Colonic mucosa (tissue), 4 donors: ENCODE measurements at regions not wholly inside any gene's neighbourhood (a gene's known extent, or its start where the extent isn't known, plus 50 kb on each side); places are given as distances from the start of the nearest gene placed in this dataset.

Experiments used
- DNase-seq: peaks from one replicate; pipeline ENCODE4 v3.0.0-alpha.2; 2020
- H3K27ac ChIP-seq: fragments of 200-600 bp; one replicate; pipeline ENCODE4 v1.8.0; 2021
- H3K27me3 ChIP-seq: fragments of 200-600 bp; one replicate; pipeline ENCODE4 v1.8.0; 2021
- H3K36me3 ChIP-seq: fragments of 200-600 bp; one replicate; pipeline ENCODE4 v1.8.0; 2021
- H3K4me1 ChIP-seq: fragments of 200-600 bp; one replicate; pipeline ENCODE4 v1.8.0; 2021; ENCODE audit warnings: mild to moderate bottlenecking
- H3K4me3 ChIP-seq: fragments of 200-600 bp; one replicate; pipeline ENCODE4 v1.8.0; 2021
- H3K9ac ChIP-seq, 2 donors: one replicate each; pipeline ENCODE4 v1.7.0; 2013; ENCODE audit warnings: control low read depth in 2 of 2, low read depth in 2 of 2, low read length in 2 of 2
- H3K9me3 ChIP-seq: fragments of 200-600 bp; one replicate; pipeline ENCODE4 v1.8.0; 2021
- CTCF ChIP-seq: fragments of 200-600 bp; IDR thresholded peaks from one replicate; pipeline ENCODE4 v1.8.0; 2022; ENCODE audit warnings: antibody characterized with exemption, mild to moderate bottlenecking
- intact Hi-C: fragments of 100-400 bp; cut with DNase I; formaldehyde crosslinking; loops from one replicate; pipeline ENCODE4 v1.14.1; 2022
- donor health status: healthy.
- donor health status: DM: no; HTN: no; CAD: no.
- donor health status: DM: no; HTN: no; CAD: no.

GRCh38 chr18:70459731-70460130 is 170.9 kb downstream of the SOCS6 start:
- no peak for TF ChIP-seq CTCF
- no peak overlapping the region for H3K9ac ChIP-seq
- intact Hi-C loops = no loop called here
- H3K9me3 ChIP-seq = no peaks in the 10 kb centered on the region
- DNase-seq = no peak
- H3K27me3 ChIP-seq = no peaks in the 10 kb centered on the region
- H3K4me3 ChIP-seq = no peak overlapping the region
- peaks cover 5% of the 10 kb centered on the region for H3K4me1 ChIP-seq
- H3K27ac ChIP-seq = no peak overlapping the region
- H3K36me3 ChIP-seq = no peaks in the 10 kb centered on the region

GRCh38 chr18:70459251-70459650 is 170.4 kb downstream of the SOCS6 start:
- no peak overlapping the region for H3K4me3 ChIP-seq
- H3K9me3 ChIP-seq = no peaks in the 10 kb centered on the region
- no peaks in the 10 kb centered on the region for H3K27me3 ChIP-seq
- intact Hi-C loops = no loop called here
- no peak for TF ChIP-seq CTCF
- H3K4me1 ChIP-seq = peaks cover under 1% of the 10 kb centered on the region
- no peaks in the 10 kb centered on the region for H3K36me3 ChIP-seq
- DNase-seq = no peak
- no peak overlapping the region for H3K9ac ChIP-seq
- no peak overlapping the region for H3K27ac ChIP-seq

- Histone ChIP-seq H3K9ac (no peak overlapping the region), H3K27ac (no peak overlapping the region), H3K9me3 (no peaks in the 10 kb centered on the region), H3K27me3 (no peaks in the 10 kb centered on the region), H3K36me3 (no peaks in the 10 kb centered on the region), H3K4me3 (no peak overlapping the region), H3K4me1 (no peaks in the 10 kb centered on the region)
- no peak for TF ChIP-seq CTCF
- intact Hi-C loops = no loop called here
- DNase-seq = no peak
Measured at GRCh38 chr18:70457788-70458187, 168.9 kb downstream of the SOCS6 start.

- no peak for DNase-seq
- H3K4me3 ChIP-seq = no peak overlapping the region
- no peaks in the 10 kb centered on the region for H3K9me3 ChIP-seq
- H3K9ac ChIP-seq = no peak overlapping the region
- H3K4me1 ChIP-seq = no peaks in the 10 kb centered on the region
- H3K36me3 ChIP-seq = no peaks in the 10 kb centered on the region
- no peak for TF ChIP-seq CTCF
- no peak overlapping the region for H3K27ac ChIP-seq
- H3K27me3 ChIP-seq = no peaks in the 10 kb centered on the region
- intact Hi-C loops = no loop called here
Measured at GRCh38 chr18:70457223-70457622, 168.4 kb downstream of the SOCS6 start.

- intact Hi-C loops = no loop called here
- Histone ChIP-seq H3K27ac (no peak overlapping the region), H3K9me3 (no peaks in the 10 kb centered on the region), H3K4me3 (no peak overlapping the region), H3K4me1 (no peaks in the 10 kb centered on the region), H3K36me3 (no peaks in the 10 kb centered on the region), H3K27me3 (no peaks in the 10 kb centered on the region), H3K9ac (no peak overlapping the region)
- TF ChIP-seq CTCF = no peak
- DNase-seq = no peak
Measured at GRCh38 chr18:70456376-70456775, 167.5 kb downstream of the SOCS6 start.

GRCh38 chr18:70455731-70456130 is 166.9 kb downstream of the SOCS6 start:
- H3K9ac ChIP-seq = no peak overlapping the region
- no peaks in the 10 kb centered on the region for H3K9me3 ChIP-seq
- TF ChIP-seq CTCF = no peak
- no peaks in the 10 kb centered on the region for H3K27me3 ChIP-seq
- no peak overlapping the region for H3K4me3 ChIP-seq
- intact Hi-C loops = no loop called here
- H3K36me3 ChIP-seq = no peaks in the 10 kb centered on the region
- DNase-seq = no peak
- no peaks in the 10 kb centered on the region for H3K4me1 ChIP-seq
- H3K27ac ChIP-seq = no peak overlapping the region
